OCI-LY3 (cell line): ENCODE measurements at regions not wholly inside any gene's neighbourhood (a gene's known extent, or its start where the extent isn't known, plus 50 kb on each side); places are given as distances from the start of the nearest gene placed in this dataset.

Experiments
- H2AFZ ChIP-seq: fragments of 200-600, 300-600 bp; shearing (Covaris generic); 2 replicates; pipeline ENCODE4 v1.6.0; 2014; ENCODE audit warnings: antibody characterized with exemption, low read depth, low read length
- H3K27ac ChIP-seq: fragments of 200-600, 300-600 bp; sonication (generic); 2 replicates; pipeline ENCODE4 v1.5.1; 2014; ENCODE audit warnings: mild to moderate bottlenecking, low read length, moderate library complexity, mixed read lengths
- H3K27me3 ChIP-seq: fragments of 200-600, 300-600 bp; sonication (generic); 2 replicates; pipeline ENCODE4 v1.6.1; 2014; ENCODE audit warnings: low read depth, low read length, mixed read lengths
- H3K36me3 ChIP-seq: fragments of 200-600, 300-600 bp; sonication (generic); replicated peaks from 2 replicates; pipeline ENCODE3; 2014; ENCODE audit warnings: low read depth, low read length, mixed read lengths
- H3K4me1 ChIP-seq: fragments of 300-600, 200-600 bp; sonication (generic); 2 replicates; pipeline ENCODE4 v1.6.1; 2014; ENCODE audit warnings: low read length, mixed read lengths
- H3K4me2 ChIP-seq: fragments of 200-600, 300-600 bp; sonication (generic); 2 replicates; pipeline ENCODE4 v1.6.1; 2014; ENCODE audit warnings: low read length, mixed read lengths
- H3K4me3 ChIP-seq: fragments of 300-600, 200-600 bp; sonication (generic); 2 replicates; pipeline ENCODE4 v1.5.1; 2014; ENCODE audit warnings: antibody characterized with exemption, mild to moderate bottlenecking, low read length, moderate library complexity
- H3K79me2 ChIP-seq: fragments of 300-600, 200-600 bp; shearing (Covaris generic); 2 replicates; pipeline ENCODE4 v1.6.1; 2014; ENCODE audit warnings: mild to moderate bottlenecking, low read length, mixed read lengths
- H3K9ac ChIP-seq: fragments of 300-600, 200-600 bp; shearing (Covaris generic); 2 replicates; pipeline ENCODE4 v1.6.0; 2014; ENCODE audit warnings: mild to moderate bottlenecking, low read length, moderate library complexity
- H3K9me3 ChIP-seq: fragments of 200-600, 300-600 bp; shearing (Covaris generic); 2 replicates; pipeline ENCODE4 v1.6.1; 2014; ENCODE audit warnings: low read length, mixed read lengths; ENCODE audit not compliant: insufficient read depth
- H4K20me1 ChIP-seq: fragments of 200-600, 300-600 bp; sonication (generic); 2 replicates; pipeline ENCODE4 v1.6.1; 2016; ENCODE audit warnings: low read length, mixed read lengths; ENCODE audit not compliant: insufficient read depth
- EZH2phosphoT487 ChIP-seq: fragments of 200-600 bp; shearing (Covaris generic); IDR thresholded peaks from 2 replicates; pipeline ENCODE4 v1.6.1; 2018; ENCODE audit warnings: antibody characterized with exemption, mixed run types, low read depth
- TF ChIP-seq, protein P1 (sequence below): fragments of 200-600, 300-600 bp; sonication (generic); IDR thresholded peaks from 2 replicates; pipeline ENCODE4 v1.5.1; 2014; ENCODE audit warnings: antibody characterized with exemption, low read length, low read depth

GRCh38 chr6:148027201-148027600 lies 315.4 kb upstream of the SASH1 start:
- Histone ChIP-seq H3K4me3 (no peak overlapping the region), H3K9me3 (no peaks in the 10 kb centered on the region), H3K27ac (no peak overlapping the region), H3K36me3 (no peaks in the 10 kb centered on the region), H3K9ac (no peak overlapping the region), H3K27me3 (no peaks in the 10 kb centered on the region), H2AFZ (no peak overlapping the region), H3K4me1 (no peaks in the 10 kb centered on the region), H3K79me2 (no peaks in the 10 kb centered on the region), H3K4me2 (no peak overlapping the region), H4K20me1 (no peaks in the 10 kb centered on the region)
- TF ChIP-seq, protein P1, sequence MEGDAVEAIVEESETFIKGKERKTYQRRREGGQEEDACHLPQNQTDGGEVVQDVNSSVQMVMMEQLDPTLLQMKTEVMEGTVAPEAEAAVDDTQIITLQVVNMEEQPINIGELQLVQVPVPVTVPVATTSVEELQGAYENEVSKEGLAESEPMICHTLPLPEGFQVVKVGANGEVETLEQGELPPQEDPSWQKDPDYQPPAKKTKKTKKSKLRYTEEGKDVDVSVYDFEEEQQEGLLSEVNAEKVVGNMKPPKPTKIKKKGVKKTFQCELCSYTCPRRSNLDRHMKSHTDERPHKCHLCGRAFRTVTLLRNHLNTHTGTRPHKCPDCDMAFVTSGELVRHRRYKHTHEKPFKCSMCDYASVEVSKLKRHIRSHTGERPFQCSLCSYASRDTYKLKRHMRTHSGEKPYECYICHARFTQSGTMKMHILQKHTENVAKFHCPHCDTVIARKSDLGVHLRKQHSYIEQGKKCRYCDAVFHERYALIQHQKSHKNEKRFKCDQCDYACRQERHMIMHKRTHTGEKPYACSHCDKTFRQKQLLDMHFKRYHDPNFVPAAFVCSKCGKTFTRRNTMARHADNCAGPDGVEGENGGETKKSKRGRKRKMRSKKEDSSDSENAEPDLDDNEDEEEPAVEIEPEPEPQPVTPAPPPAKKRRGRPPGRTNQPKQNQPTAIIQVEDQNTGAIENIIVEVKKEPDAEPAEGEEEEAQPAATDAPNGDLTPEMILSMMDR, result no peak
- TF ChIP-seq EZH2phosphoT487, result no peak

DNA sequence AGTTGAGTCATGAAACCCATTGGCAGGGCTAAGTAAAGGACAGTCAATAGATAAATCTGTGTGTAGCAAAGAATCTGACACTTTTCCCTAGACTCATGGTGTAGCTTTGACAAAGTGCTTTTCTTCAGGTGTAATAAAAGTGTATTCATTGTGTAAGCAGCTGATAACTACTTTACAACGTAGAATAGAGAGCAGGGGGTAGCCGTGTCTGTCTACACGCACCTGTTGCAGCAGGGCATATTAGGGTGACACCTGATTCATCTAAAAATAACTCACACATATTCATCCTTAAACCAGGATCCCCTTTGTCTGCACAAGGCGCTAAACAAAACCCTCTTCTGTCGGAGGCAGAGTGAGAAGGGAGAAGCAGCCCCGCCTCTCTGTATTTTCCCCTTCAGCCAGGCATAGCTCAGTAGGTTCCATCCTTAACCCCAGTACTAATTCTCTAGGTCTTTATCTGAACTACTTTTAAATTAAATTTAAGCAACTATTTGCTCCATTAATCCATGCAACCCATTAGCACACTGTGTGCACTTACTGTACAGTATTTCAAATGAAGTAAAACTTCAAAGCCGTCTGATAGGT lies 306.7 kb upstream of the SASH1 start:
- H3K79me2 ChIP-seq, result no peaks in the 10 kb centered on the region
- no peak overlapping the region for H3K4me2 ChIP-seq
- H3K4me3 ChIP-seq, result no peak overlapping the region
- H2AFZ ChIP-seq, result no peak overlapping the region
- H3K36me3 ChIP-seq, result no peaks in the 10 kb centered on the region
- H3K27ac ChIP-seq, result no peak overlapping the region
- no peaks in the 10 kb centered on the region for H3K27me3 ChIP-seq
- TF ChIP-seq, protein P1, result no peak
- no peak for TF ChIP-seq EZH2phosphoT487
- no peak overlapping the region for H3K9ac ChIP-seq
- no peaks in the 10 kb centered on the region for H3K4me1 ChIP-seq
- H3K9me3 ChIP-seq, result no peaks in the 10 kb centered on the region
- no peaks in the 10 kb centered on the region for H4K20me1 ChIP-seq

DNA sequence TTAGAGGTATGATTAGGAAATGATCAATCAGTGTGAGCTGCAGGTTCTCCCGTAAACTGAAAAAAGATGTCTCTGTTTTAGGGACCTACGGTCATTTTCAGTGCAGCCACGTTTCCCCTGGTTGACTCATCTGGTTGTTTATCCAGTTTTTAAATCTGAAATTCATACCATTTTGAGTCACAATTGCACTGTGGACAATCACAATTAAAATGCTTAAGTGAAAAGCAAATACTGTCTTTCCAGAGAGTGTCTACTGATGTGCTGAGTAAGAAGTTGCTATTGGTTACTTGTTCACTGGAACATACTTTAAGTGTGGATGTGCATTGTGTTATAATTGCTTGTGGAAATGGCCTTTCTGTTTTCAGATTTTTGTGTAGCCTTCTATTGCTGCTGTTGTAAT lies 305.1 kb upstream of the SASH1 start:
- no peak overlapping the region for H2AFZ ChIP-seq
- no peak overlapping the region for H3K4me2 ChIP-seq
- no peak overlapping the region for H3K4me3 ChIP-seq
- H3K27me3 ChIP-seq, result no peaks in the 10 kb centered on the region
- no peaks in the 10 kb centered on the region for H3K4me1 ChIP-seq
- H3K27ac ChIP-seq, result no peak overlapping the region
- TF ChIP-seq, protein P1, result no peak
- TF ChIP-seq EZH2phosphoT487, result no peak
- H3K9ac ChIP-seq, result no peak overlapping the region
- no peaks in the 10 kb centered on the region for H4K20me1 ChIP-seq
- H3K79me2 ChIP-seq, result no peaks in the 10 kb centered on the region
- H3K9me3 ChIP-seq, result no peaks in the 10 kb centered on the region
- no peaks in the 10 kb centered on the region for H3K36me3 ChIP-seq

DNA sequence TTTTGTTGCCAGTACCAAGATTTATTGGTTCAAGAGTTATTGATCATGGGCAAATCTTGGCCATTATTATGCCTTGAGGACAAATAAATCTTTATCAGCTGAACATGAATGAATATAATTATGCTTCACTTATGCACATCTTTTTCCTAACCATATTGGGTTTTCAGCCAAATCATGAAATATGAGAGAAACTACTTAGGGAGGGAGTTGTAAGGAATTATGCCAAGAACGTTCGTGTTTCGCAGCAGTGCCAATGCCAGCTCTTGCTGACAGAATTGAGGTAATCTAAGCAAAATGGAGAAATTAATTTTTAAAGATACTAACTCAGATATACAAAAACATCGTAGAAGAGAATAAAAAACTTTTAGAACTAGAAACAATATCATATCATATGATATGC lies 301.1 kb upstream of the SASH1 start:
- H4K20me1 ChIP-seq, result no peaks in the 10 kb centered on the region
- H3K4me3 ChIP-seq, result no peak overlapping the region
- H3K9me3 ChIP-seq, result no peaks in the 10 kb centered on the region
- no peak overlapping the region for H2AFZ ChIP-seq
- H3K4me2 ChIP-seq, result no peak overlapping the region
- no peaks in the 10 kb centered on the region for H3K36me3 ChIP-seq
- no peaks in the 10 kb centered on the region for H3K79me2 ChIP-seq
- no peaks in the 10 kb centered on the region for H3K27me3 ChIP-seq
- TF ChIP-seq, protein P1, result no peak
- no peak for TF ChIP-seq EZH2phosphoT487
- H3K4me1 ChIP-seq, result no peaks in the 10 kb centered on the region
- no peak overlapping the region for H3K27ac ChIP-seq
- H3K9ac ChIP-seq, result no peak overlapping the region
